ENCODE measurements at regions not wholly inside any gene's neighbourhood (a gene's known extent, or its start where the extent isn't known, plus 50 kb on each side); places are given as distances from the start of the nearest gene placed in this dataset.
"Not testable (repeated sequence)": the region's sequence is repeated elsewhere in the genome, so short reads cannot be mapped to it uniquely, and the experiment has no call there.

- no peak overlapping the region for H3K4me3 ChIP-seq (ENCODE audit: low read depth, low read length)
- TF ChIP-seq CTCF (IDR thresholded peaks at IDR 0.05; ENCODE audit: insufficient read depth, low read length) = no peak
- DNase-seq (ENCODE audit: low read depth) = no peak
These were observed 371.3 kb upstream of the FAR2 start for GRCh38 chr12:28777603-28778365.

GRCh38 chr12:28780096-28780495 lies 369.0 kb upstream of the FAR2 start:
- no peak for TF ChIP-seq CTCF (IDR thresholded peaks at IDR 0.05; ENCODE audit: insufficient read depth, low read length)
- DNase-seq (ENCODE audit: low read depth) = peak; percentile 32
- H3K4me3 ChIP-seq (ENCODE audit: low read depth, low read length) = no peak overlapping the region

- H3K4me3 ChIP-seq (ENCODE audit: low read depth, low read length) = no peak overlapping the region
- TF ChIP-seq CTCF (IDR thresholded peaks at IDR 0.05; ENCODE audit: insufficient read depth, low read length) = no peak
- no peak for DNase-seq (ENCODE audit: low read depth)
These were observed 368.1 kb upstream of the FAR2 start for GRCh38 chr12:28780960-28781359.

GRCh38 chr12:28781671-28782652 lies 367.1 kb upstream of the FAR2 start:
- DNase-seq (ENCODE audit: low read depth) = no peak
- TF ChIP-seq CTCF (IDR thresholded peaks at IDR 0.05; ENCODE audit: insufficient read depth, low read length) = no peak
- H3K4me3 ChIP-seq (ENCODE audit: low read depth, low read length) = no peak overlapping the region

GRCh38 chr12:28782812-28783211 lies 366.3 kb upstream of the FAR2 start:
- no peak overlapping the region for H3K4me3 ChIP-seq (ENCODE audit: low read depth, low read length)
- TF ChIP-seq CTCF (IDR thresholded peaks at IDR 0.05; ENCODE audit: insufficient read depth, low read length) = no peak
- no peak for DNase-seq (ENCODE audit: low read depth)

- no peak overlapping the region for H3K4me3 ChIP-seq (ENCODE audit: low read depth, low read length)
- TF ChIP-seq CTCF (IDR thresholded peaks at IDR 0.05; ENCODE audit: insufficient read depth, low read length) = no peak
- no peak for DNase-seq (ENCODE audit: low read depth)
These were observed 361.9 kb upstream of the FAR2 start for GRCh38 chr12:28787151-28787550.

- not testable (repeated sequence) for DNase-seq (ENCODE audit: low read depth); H3K4me3 ChIP-seq (ENCODE audit: low read depth, low read length)
These were observed 360.8 kb upstream of the FAR2 start for GRCh38 chr12:28788256-28788655.
